OCI-LY7 (cell line): ENCODE measurements at regions not wholly inside any gene's neighbourhood (a gene's known extent, or its start where the extent isn't known, plus 50 kb on each side); places are given as distances from the start of the nearest gene placed in this dataset.

Source experiments
- BruUV-seq: library from RNA; stranded (reverse); fragments of 400-500 nt; replicated peaks from 2 replicates; lab custom pipeline; 2021; lab: Mats Ljungman, UMichigan
- CTCF ChIA-PET: fragments of 300-600 bp; sonication (Branson Sonifier 250); formaldehyde crosslinking; loops from one replicate; lab custom pipeline; 2022; ENCODE audit warnings: antibody characterized with exemption; ENCODE audit not compliant: unreplicated experiment; lab: Charles Lee
- POLR2A ChIA-PET: fragments of 300-600 bp; sonication (Branson Sonifier 250); formaldehyde crosslinking; loops from one replicate; lab custom pipeline; 2022; ENCODE audit warnings: antibody characterized with exemption; lab: Charles Lee
- DNase-seq: peaks from one replicate; pipeline ENCODE4 v3.0.0-alpha.2; 2015; ENCODE audit warnings: low spot score
- H2AFZ ChIP-seq: fragments of 200-600 bp; sonication (generic), shearing (Covaris generic); 2 replicates; pipeline ENCODE4 v1.6.1; 2014; ENCODE audit warnings: mild to moderate bottlenecking, antibody characterized with exemption, low read length, moderate library complexity
- H3K27ac ChIP-seq: fragments of 200-600 bp; sonication (generic); 2 replicates; pipeline ENCODE4 v1.5.1; 2014; ENCODE audit warnings: mixed run types, low read depth, mild to moderate bottlenecking, moderate library complexity, low read length, inconsistent platforms; ENCODE audit not compliant: poor library complexity, severe bottlenecking
- H3K36me3 ChIP-seq: fragments of 200-600 bp; sonication (generic); 2 replicates; pipeline ENCODE4 v1.6.1; 2014; ENCODE audit warnings: mild to moderate bottlenecking, antibody characterized with exemption, low read length, moderate library complexity, mixed read lengths; ENCODE audit not compliant: insufficient read depth
- H3K4me1 ChIP-seq: fragments of 200-600 bp; sonication (generic); 2 replicates; pipeline ENCODE4 v1.5.1; 2014; ENCODE audit warnings: mild to moderate bottlenecking, low read length; ENCODE audit not compliant: insufficient read depth, poor library complexity, severe bottlenecking
- H3K4me2 ChIP-seq: fragments of 200-600 bp; sonication (generic); 2 replicates; pipeline ENCODE4 v1.6.1; 2014; ENCODE audit warnings: mild to moderate bottlenecking, low read length
- H3K4me3 ChIP-seq: fragments of 200-600 bp; sonication (generic); 2 replicates; pipeline ENCODE4 v1.5.1; 2014; ENCODE audit warnings: mild to moderate bottlenecking, low read depth, low read length; ENCODE audit not compliant: poor library complexity, severe bottlenecking
- H3K79me2 ChIP-seq: fragments of 200-600 bp; sonication (generic); 2 replicates; pipeline ENCODE4 v1.6.1; 2016; ENCODE audit warnings: low read depth, mild to moderate bottlenecking, low read length, moderate library complexity, mixed read lengths; ENCODE audit not compliant: insufficient read depth
- H3K9me2 ChIP-seq: fragments of 200-600 bp; sonication (generic); 2 replicates; pipeline ENCODE4 v1.6.1; 2016; ENCODE audit warnings: mild to moderate bottlenecking, low read length, mixed read lengths; ENCODE audit not compliant: insufficient read depth
- H3K9me3 ChIP-seq: fragments of 200-600 bp; sonication (generic); 2 replicates; pipeline ENCODE4 v1.6.1; 2014; ENCODE audit warnings: mild to moderate bottlenecking, mixed run types, low read length, mixed read lengths
- H4K20me1 ChIP-seq: fragments of 200-600 bp; sonication (generic); 2 replicates; pipeline ENCODE4 v1.6.1; 2014; ENCODE audit warnings: mild to moderate bottlenecking, antibody characterized with exemption, low read length, moderate library complexity, mixed read lengths; ENCODE audit not compliant: insufficient read depth
- CTCF ChIP-seq: fragments of 200-600 bp; sonication (generic); conservative IDR thresholded peaks from 2 replicates; pipeline ENCODE4 v1.5.1; 2014; ENCODE audit warnings: mild to moderate bottlenecking, antibody characterized with exemption, low read length, moderate library complexity, mixed read lengths
- EZH2phosphoT487 ChIP-seq: fragments of 200-600 bp; sonication (generic); IDR thresholded peaks from 2 replicates; pipeline ENCODE4 v1.6.1; 2018; ENCODE audit warnings: low read depth, borderline replicate concordance, mild to moderate bottlenecking, mixed run types, antibody characterized with exemption, low read length, moderate library complexity, mixed read lengths
- intact Hi-C: fragments of 100-400 bp; cut with micrococcal nuclease; formaldehyde crosslinking; loops from one replicate; pipeline ENCODE4 v1.10.0; 2022; ENCODE audit not compliant: unreplicated experiment

- no peak for DNase-seq
- Histone ChIP-seq H3K9me3 (no peaks in the 10 kb centered on the region), H3K4me3 (no peak overlapping the region), H3K27ac (no peak overlapping the region), H3K79me2 (no peaks in the 10 kb centered on the region), H4K20me1 (no peaks in the 10 kb centered on the region), H3K4me1 (no peaks in the 10 kb centered on the region), H3K36me3 (no peaks in the 10 kb centered on the region), H3K4me2 (no peak overlapping the region), H2AFZ (no peak overlapping the region), H3K9me2 (no peaks in the 10 kb centered on the region)
- POLR2A ChIA-PET = no interaction called here
- no peak for TF ChIP-seq EZH2phosphoT487
- no peak for TF ChIP-seq CTCF
- CTCF ChIA-PET = no interaction called here
- no TSS peak for BruUV-seq
- intact Hi-C loops = no loop called here
Observed at GRCh38 chr6:165844232-165844631, 181.2 kb upstream of the PDE10A start.

GRCh38 chr6:165843568-165844113 lies 180.6 kb upstream of the PDE10A start:
- no peaks in the 10 kb centered on the region for H3K36me3 ChIP-seq
- no peaks in the 10 kb centered on the region for H3K4me1 ChIP-seq
- TF ChIP-seq CTCF (no peak), EZH2phosphoT487 (no peak)
- no peaks in the 10 kb centered on the region for H3K79me2 ChIP-seq
- POLR2A ChIA-PET = no interaction called here
- H3K4me2 ChIP-seq = no peak overlapping the region
- BruUV-seq = no TSS peak
- intact Hi-C loops = no loop called here
- H3K27ac ChIP-seq = no peak overlapping the region
- no peaks in the 10 kb centered on the region for H3K9me2 ChIP-seq
- H3K9me3 ChIP-seq = no peaks in the 10 kb centered on the region
- DNase-seq = no peak
- H3K4me3 ChIP-seq = no peak overlapping the region
- no peaks in the 10 kb centered on the region for H4K20me1 ChIP-seq
- CTCF ChIA-PET = no interaction called here
- no peak overlapping the region for H2AFZ ChIP-seq

GRCh38 chr6:165843121-165843520 lies 180.1 kb upstream of the PDE10A start:
- Histone ChIP-seq H3K4me2 (no peak overlapping the region), H3K27ac (no peak overlapping the region), H4K20me1 (no peaks in the 10 kb centered on the region), H3K36me3 (no peaks in the 10 kb centered on the region), H2AFZ (no peak overlapping the region), H3K4me1 (no peaks in the 10 kb centered on the region), H3K4me3 (no peak overlapping the region), H3K9me3 (no peaks in the 10 kb centered on the region), H3K9me2 (no peaks in the 10 kb centered on the region), H3K79me2 (no peaks in the 10 kb centered on the region)
- POLR2A ChIA-PET = no interaction called here
- no peak for DNase-seq
- intact Hi-C loops = no loop called here
- TF ChIP-seq CTCF = no peak
- TF ChIP-seq EZH2phosphoT487 = no peak
- BruUV-seq = no TSS peak
- CTCF ChIA-PET = no interaction called here
